Fibroblast of villous mesenchyme (primary cell): ENCODE measurements at regions not wholly inside any gene's neighbourhood (a gene's known extent, or its start where the extent isn't known, plus 50 kb on each side); places are given as distances from the start of the nearest gene placed in this dataset.

Experiments
- DNase-seq: peaks from one replicate; pipeline ENCODE4 v3.0.0-alpha.2; 2010; ENCODE audit warnings: low read depth
- H3K4me3 ChIP-seq: 2 replicates; pipeline ENCODE4 v1.5.1; 2011; ENCODE audit warnings: low read depth, mild to moderate bottlenecking, low read length
- CTCF ChIP-seq: IDR thresholded peaks from 2 replicates; pipeline ENCODE4 v1.5.1; 2012; ENCODE audit warnings: low read depth, mild to moderate bottlenecking, low read length; ENCODE audit not compliant: insufficient read depth

- DNase-seq = no peak
- TF ChIP-seq CTCF = no peak
- no peak overlapping the region for H3K4me3 ChIP-seq
Observed at GRCh38 chr2:217706513-217706912, 296.3 kb downstream of the TNS1 start.

DNA sequence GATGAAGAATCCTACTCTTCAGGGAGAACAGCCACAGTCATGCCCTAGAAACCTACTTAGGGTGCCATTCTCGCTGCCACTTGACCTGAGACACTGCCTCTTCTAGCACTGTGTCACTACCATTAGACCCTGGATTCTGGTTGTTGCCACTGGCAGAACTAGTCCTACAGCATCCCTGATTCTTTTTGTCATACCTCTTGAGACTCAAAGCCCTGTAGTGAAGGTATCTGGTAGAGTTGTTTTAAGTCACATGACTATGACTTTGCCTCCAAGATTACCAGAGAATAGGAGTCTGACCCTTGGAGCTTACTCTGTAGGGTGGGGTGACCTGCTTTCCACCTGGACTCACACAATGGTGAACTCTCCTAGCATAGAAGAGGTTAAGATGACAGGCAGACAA lies 296.7 kb downstream of the TNS1 start:
- TF ChIP-seq CTCF = no peak
- H3K4me3 ChIP-seq = no peak overlapping the region
- no peak for DNase-seq

- no peak overlapping the region for H3K4me3 ChIP-seq
- TF ChIP-seq CTCF = no peak
- DNase-seq = no peak
Observed at GRCh38 chr2:217705461-217705860, 297.3 kb downstream of the TNS1 start.

- H3K4me3 ChIP-seq = no peak overlapping the region
- TF ChIP-seq CTCF = no peak
- DNase-seq = peak; percentile 16
Observed at GRCh38 chr2:217703999-217704398, 298.8 kb downstream of the TNS1 start.

DNA sequence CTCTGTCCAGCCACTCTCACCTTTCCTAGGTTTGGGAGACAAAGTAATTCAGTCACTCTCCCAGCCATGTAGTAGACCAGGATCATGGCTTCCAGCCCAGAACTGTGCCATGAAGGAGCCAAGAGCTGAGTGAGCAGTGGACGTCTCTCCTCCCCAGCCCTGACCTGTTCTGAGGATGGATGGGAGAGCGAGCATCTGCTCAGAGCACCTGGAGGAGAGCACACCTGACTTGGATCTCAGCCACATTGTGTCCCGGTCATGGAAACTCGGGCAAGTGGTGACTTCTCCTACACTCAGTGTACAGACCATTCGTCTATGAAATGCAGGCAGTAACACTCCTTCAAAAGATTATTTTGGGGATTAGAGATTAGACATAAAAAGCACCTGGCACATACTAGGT lies 299.7 kb downstream of the TNS1 start:
- no peak for TF ChIP-seq CTCF
- no peak for DNase-seq
- H3K4me3 ChIP-seq = no peak overlapping the region

DNA sequence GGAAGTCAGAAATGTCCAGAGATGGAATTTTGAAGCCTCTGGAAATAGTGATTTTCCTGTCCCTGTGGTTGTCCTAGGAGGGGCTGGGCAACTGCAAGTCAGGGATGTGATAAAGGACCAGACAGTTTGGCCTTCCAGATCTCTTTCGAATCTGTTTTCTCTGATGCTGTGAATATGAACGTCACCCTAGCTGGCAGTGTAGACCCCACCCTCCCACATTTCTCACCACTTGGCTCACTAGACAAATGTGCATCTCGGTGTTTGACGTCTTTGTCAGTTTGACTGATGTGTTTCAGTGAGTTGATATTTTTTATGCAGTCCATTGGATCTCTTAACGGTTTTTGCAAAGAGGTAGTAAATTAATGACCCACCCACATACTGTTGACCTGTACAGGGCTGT lies 301.2 kb downstream of the TNS1 start:
- TF ChIP-seq CTCF = no peak
- DNase-seq = no peak

GRCh38 chr2:217698691-217699090 lies 304.1 kb downstream of the TNS1 start:
- no peak overlapping the region for H3K4me3 ChIP-seq
- no peak for TF ChIP-seq CTCF
- DNase-seq = no peak

More for the DNA sequence above, 301.2 kb downstream of the TNS1 start:
- no peak overlapping the region for H3K4me3 ChIP-seq
